ENCODE measurements at regions not wholly inside any gene's neighbourhood (a gene's known extent, or its start where the extent isn't known, plus 50 kb on each side); places are given as distances from the start of the nearest gene placed in this dataset.

DNA sequence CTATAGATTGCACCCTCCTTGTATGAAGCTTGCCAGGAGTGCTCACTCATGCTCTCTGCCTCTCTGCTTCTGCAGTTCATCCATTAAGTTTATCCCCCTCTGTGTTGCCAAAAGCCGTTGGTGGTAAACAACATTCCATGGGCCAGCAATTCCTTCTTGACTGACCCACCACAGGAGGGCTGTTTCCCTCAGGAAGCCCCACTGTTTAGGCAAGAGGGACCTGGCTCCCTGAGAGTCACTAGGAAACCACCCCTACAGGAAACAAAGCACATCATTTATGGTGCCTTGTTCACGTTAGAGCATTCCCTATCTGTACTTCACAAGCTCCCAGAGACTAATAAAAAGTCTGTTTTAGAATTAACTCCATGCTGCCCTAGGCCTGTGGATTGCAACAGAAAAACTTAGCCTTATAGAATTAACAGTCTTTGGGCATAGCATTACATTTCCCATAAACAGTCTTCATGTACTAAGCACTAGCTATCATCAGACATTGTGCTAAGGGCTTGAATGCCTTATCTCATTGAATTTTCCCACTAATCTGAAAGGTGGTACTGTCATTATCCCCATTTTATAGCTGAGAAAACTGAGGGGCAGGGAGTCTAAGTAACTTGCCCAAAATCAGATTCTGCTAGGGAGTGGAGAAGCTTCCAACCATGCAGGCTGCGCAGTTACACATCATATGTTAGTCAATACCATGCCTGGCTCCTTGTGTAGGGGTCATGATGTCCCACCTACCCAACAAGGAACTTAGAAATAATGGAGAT, 149.9 kb downstream of the SHQ1 start:
- H3K27ac Mint-ChIP-seq, result no peak overlapping the region
- no peaks in the 10 kb centered on the region for H3K4me1 Mint-ChIP-seq (ENCODE audit: low read depth)
- peaks cover 6% of the 10 kb centered on the region for H3K27me3 Mint-ChIP-seq (ENCODE audit: low read depth)
- no peaks in the 10 kb centered on the region for H3K36me3 Mint-ChIP-seq (ENCODE audit: low read depth)
- H3K4me3 Mint-ChIP-seq (ENCODE audit: low read depth), result no peak overlapping the region
- no peak for DNase-seq (ENCODE audit: low spot score)
- no peaks in the 10 kb centered on the region for H3K9me3 Mint-ChIP-seq
- intact Hi-C loops (cut with micrococcal nuclease), result no loop called here

DNA sequence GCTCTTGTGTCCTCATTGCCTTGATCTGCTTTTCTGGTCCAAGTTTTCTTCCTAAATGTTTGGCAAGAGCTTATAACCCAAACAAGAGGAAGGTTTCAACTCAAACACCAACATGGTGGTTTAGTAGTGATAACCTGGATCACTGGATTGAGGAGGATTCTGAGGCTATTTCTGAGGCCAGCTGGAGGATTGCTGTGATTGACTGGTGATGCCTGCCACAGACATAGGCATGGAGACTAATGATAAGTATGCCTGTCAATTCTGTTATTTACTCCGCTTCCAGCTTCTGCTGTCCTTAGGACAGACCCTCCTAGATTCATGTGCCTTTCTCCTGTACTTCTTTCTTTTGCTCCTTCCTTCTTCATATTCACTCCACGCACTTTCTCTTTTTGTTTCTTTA, 150.5 kb downstream of the SHQ1 start:
- H3K36me3 Mint-ChIP-seq (ENCODE audit: low read depth), result no peaks in the 10 kb centered on the region
- intact Hi-C loops (cut with micrococcal nuclease), result no loop called here
- H3K27ac Mint-ChIP-seq, result no peak overlapping the region
- H3K4me3 Mint-ChIP-seq (ENCODE audit: low read depth), result no peak overlapping the region
- H3K4me1 Mint-ChIP-seq (ENCODE audit: low read depth), result no peaks in the 10 kb centered on the region
- peaks cover 6% of the 10 kb centered on the region for H3K27me3 Mint-ChIP-seq (ENCODE audit: low read depth)
- no peak for DNase-seq (ENCODE audit: low spot score)
- no peaks in the 10 kb centered on the region for H3K9me3 Mint-ChIP-seq

DNA sequence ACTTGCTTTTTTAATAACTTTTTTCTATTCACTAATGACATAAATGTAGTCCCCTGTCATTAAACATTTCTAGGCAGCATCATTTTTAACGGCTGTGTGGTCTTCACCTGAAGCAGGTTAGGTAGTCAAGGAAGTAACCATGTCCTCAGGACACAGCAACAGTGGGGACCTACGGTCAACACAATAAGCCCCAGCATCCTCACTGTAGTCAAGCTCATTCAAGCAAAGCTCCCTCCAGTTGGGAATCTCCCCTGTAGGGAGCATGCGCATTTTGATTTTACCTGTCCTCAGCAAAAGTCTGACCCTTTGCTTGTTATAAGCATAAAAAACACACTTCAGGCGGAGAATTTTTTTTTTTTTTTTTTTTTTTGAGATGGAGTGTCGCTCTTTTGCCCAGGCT, 151.4 kb downstream of the SHQ1 start:
- no peak overlapping the region for H3K4me3 Mint-ChIP-seq (ENCODE audit: low read depth)
- no peaks in the 10 kb centered on the region for H3K36me3 Mint-ChIP-seq (ENCODE audit: low read depth)
- H3K9me3 Mint-ChIP-seq, result no peaks in the 10 kb centered on the region
- no peak for DNase-seq (ENCODE audit: low spot score)
- H3K4me1 Mint-ChIP-seq (ENCODE audit: low read depth), result no peaks in the 10 kb centered on the region
- peaks cover 6% of the 10 kb centered on the region for H3K27me3 Mint-ChIP-seq (ENCODE audit: low read depth)
- H3K27ac Mint-ChIP-seq, result no peak overlapping the region
- intact Hi-C loops (cut with micrococcal nuclease), result no loop called here

DNA sequence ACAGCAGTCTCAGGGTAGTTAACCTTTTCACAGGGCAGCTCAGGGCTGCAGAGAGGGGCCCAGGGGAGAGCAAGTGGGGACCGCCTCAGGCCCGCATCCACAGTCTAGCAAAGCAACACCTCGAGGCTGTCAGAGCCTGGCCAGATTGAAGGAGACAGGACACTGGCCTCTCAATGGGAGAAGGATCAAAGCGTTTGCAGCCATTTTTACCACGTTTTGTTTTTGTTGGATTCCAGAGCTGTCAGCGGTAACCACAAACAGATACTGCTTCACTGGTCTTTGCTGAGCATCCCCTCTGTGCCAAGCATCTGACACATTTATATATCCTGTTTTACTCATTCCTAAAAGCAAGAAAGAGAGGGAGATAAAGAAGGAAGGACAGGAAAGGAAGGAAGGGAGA, 153.8 kb downstream of the SHQ1 start:
- DNase-seq (ENCODE audit: low spot score), result no peak
- Mint-ChIP-seq H3K27me3 (ENCODE audit: low read depth) (peaks cover 6% of the 10 kb centered on the region), H3K36me3 (ENCODE audit: low read depth) (no peaks in the 10 kb centered on the region), H3K4me1 (ENCODE audit: low read depth) (no peaks in the 10 kb centered on the region), H3K27ac (no peak overlapping the region), H3K4me3 (ENCODE audit: low read depth) (no peak overlapping the region), H3K9me3 (no peaks in the 10 kb centered on the region)
- intact Hi-C loops (cut with micrococcal nuclease), result no loop called here

DNA sequence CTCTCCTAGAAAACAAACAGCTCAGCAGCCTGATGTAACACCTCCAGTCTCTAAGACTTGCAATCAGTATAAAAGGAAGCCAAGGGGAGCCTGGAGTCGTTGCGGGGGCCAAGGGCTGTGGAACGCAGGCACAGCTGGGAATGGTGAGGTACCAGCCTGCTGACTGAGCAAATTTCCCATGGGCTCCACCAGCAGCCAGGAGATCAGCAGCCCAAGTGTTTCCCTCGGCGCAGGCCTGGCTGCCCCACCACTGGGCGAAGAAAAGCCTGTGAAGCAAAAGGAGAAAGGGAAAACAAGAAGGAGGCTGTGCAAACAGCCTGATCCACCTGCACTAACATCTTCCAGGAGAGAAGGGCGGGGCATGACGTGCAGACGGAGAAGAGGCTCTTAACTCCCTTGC, 155.3 kb downstream of the SHQ1 start:
- Mint-ChIP-seq H3K36me3 (ENCODE audit: low read depth) (no peaks in the 10 kb centered on the region), H3K4me3 (ENCODE audit: low read depth) (no peak overlapping the region), H3K9me3 (no peaks in the 10 kb centered on the region), H3K4me1 (ENCODE audit: low read depth) (no peaks in the 10 kb centered on the region), H3K27ac (no peak overlapping the region), H3K27me3 (ENCODE audit: low read depth) (peaks cover 4% of the 10 kb centered on the region)
- no peak for DNase-seq (ENCODE audit: low spot score)
- intact Hi-C loops (cut with micrococcal nuclease), result no loop called here

DNA sequence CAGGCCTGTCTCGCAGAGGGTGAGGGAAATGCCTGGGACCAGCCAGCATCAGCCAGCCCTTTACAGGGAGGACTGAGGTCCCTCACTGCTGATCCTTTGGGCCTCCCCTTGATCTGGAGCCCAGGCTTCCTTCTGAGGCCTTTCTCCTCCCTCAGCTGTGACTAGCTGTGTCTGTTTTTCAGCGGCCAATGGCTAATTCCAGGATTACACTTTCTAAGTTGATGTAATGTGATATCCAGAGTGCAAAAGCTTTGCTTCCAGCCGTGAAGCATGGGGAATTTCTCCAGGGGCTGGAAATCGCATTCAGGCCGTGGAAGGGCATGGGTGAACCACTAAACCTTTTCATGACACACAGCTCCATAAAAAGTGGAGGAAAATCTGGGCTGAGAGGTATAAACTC, 157.6 kb downstream of the SHQ1 start:
- Mint-ChIP-seq H3K4me1 (ENCODE audit: low read depth) (no peaks in the 10 kb centered on the region), H3K36me3 (ENCODE audit: low read depth) (no peaks in the 10 kb centered on the region), H3K27me3 (ENCODE audit: low read depth) (no peaks in the 10 kb centered on the region), H3K27ac (no peak overlapping the region), H3K9me3 (no peaks in the 10 kb centered on the region), H3K4me3 (ENCODE audit: low read depth) (no peak overlapping the region)
- intact Hi-C loops (cut with micrococcal nuclease), result no loop called here
- no peak for DNase-seq (ENCODE audit: low spot score)

DNA sequence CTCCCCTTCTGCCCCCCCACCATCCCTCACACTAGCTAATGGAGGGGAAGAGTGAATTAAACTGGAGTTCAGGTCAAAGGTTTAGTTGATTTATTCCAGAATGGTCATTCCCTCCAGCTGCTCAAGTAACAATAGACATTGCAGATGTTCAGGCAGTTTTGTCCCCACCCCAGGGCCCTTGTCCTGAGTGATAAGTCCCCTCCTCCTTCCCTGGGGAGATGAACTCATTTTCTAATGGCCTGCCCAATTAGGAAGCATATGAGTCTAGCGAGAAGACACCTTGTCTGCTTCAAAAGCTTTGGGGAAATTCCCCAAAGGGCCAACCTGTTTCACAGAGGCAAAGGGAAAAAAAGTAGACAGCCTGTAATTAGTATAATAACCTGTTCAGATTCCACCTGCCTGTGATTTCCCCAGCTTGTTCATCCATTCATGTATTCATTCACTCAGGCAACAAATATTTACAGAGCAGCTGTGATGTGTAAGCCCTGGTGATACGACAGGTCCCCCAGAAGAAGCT, 165.3 kb downstream of the SHQ1 start:
- Mint-ChIP-seq H3K9me3 (peaks cover 4% of the 10 kb centered on the region), H3K36me3 (ENCODE audit: low read depth) (no peaks in the 10 kb centered on the region), H3K27ac (no peak overlapping the region), H3K4me3 (ENCODE audit: low read depth) (no peak overlapping the region), H3K27me3 (ENCODE audit: low read depth) (no peaks in the 10 kb centered on the region), H3K4me1 (ENCODE audit: low read depth) (peaks cover 20% of the 10 kb centered on the region)
- DNase-seq (ENCODE audit: low spot score), result no peak
- intact Hi-C loops (cut with micrococcal nuclease), result no loop called here

DNA sequence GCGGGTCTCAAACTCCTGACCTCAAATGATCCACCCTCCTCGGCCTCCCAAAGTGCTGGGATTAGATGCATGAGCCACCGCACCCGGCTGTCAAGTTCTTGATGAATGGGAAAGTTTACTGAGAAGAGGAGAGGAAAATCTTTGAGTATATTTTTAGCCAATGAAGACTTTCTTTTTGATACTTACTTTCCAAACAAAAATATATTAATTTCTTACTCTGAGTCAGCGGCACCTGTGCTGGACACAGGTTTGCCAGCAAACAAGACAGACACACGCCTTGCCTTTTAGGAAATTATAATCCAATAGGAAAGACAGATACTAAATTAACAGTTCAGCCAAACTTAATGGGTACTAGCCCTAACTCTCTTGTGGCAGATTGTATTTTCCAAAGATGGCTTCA, 166.6 kb downstream of the SHQ1 start:
- H3K4me1 Mint-ChIP-seq (ENCODE audit: low read depth), result peaks cover 20% of the 10 kb centered on the region
- no peak overlapping the region for H3K27ac Mint-ChIP-seq
- intact Hi-C loops (cut with micrococcal nuclease), result no loop called here
- no peaks in the 10 kb centered on the region for H3K27me3 Mint-ChIP-seq (ENCODE audit: low read depth)
- H3K9me3 Mint-ChIP-seq, result peaks cover 4% of the 10 kb centered on the region
- no peak for DNase-seq (ENCODE audit: low spot score)
- no peak overlapping the region for H3K4me3 Mint-ChIP-seq (ENCODE audit: low read depth)
- no peaks in the 10 kb centered on the region for H3K36me3 Mint-ChIP-seq (ENCODE audit: low read depth)

DNA sequence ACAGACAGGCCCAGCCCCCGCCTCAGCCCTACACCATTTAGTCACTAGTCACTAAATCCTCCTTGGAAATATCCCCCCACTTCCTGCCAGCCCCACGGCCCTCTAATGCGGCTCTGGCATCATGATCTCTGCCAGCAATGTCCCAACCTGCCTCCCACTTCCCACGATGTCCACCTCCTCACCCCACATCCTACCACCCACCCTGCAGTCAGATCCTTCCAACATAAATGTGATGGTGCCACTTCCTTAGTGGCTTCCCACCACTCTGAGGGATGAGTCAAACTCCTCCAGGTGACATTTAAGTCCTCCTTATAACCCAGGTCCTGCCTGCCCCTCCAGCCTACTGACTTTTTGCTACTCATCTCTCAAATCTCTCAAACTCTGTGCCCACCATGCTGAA, 167.5 kb downstream of the SHQ1 start:
- Mint-ChIP-seq H3K9me3 (peaks cover 4% of the 10 kb centered on the region), H3K27ac (peak overlapping the region; percentile 42), H3K4me1 (ENCODE audit: low read depth) (peaks cover 20% of the 10 kb centered on the region), H3K4me3 (ENCODE audit: low read depth) (no peak overlapping the region), H3K36me3 (ENCODE audit: low read depth) (no peaks in the 10 kb centered on the region), H3K27me3 (ENCODE audit: low read depth) (no peaks in the 10 kb centered on the region)
- intact Hi-C loops (cut with micrococcal nuclease), result no loop called here
- DNase-seq (ENCODE audit: low spot score), result no peak

DNA sequence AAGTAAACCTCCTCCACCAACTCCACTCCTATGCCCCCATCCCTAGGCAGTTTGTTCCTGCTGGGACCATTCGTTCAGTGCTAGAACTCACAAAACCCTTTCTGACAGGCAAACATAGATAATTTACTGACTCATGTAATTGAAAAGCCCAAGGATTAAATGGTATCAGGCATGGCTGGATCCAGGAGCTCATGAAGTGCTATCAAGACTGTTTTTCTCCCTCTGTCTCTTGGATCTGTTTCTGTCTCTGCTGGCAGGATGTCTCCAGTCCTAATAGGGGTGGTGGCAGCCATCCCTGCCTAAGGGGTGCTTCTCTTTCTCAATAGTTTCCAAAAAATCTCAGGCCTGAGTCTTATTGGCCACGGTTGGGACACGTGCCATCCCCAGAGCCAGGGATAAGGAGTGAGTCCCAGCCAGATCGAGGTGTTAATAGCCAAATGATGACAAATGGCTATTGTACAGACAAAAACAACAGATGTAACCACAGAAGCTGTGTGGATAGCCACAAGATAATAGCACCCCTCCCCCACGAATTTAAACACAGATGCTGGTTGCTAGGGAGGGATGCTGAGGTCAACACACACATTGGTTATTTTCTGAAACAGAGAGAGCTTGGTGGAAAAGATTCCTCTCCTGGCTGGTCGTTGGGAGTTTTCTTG, 168.6 kb downstream of the SHQ1 start:
- intact Hi-C loops (cut with micrococcal nuclease), result no loop called here
- DNase-seq (ENCODE audit: low spot score), result no peak
- H3K4me1 Mint-ChIP-seq (ENCODE audit: low read depth), result peaks cover 20% of the 10 kb centered on the region
- peaks cover 7% of the 10 kb centered on the region for H3K9me3 Mint-ChIP-seq
- H3K36me3 Mint-ChIP-seq (ENCODE audit: low read depth), result no peaks in the 10 kb centered on the region
- no peaks in the 10 kb centered on the region for H3K27me3 Mint-ChIP-seq (ENCODE audit: low read depth)
- no peak overlapping the region for H3K4me3 Mint-ChIP-seq (ENCODE audit: low read depth)
- no peak overlapping the region for H3K27ac Mint-ChIP-seq

DNA sequence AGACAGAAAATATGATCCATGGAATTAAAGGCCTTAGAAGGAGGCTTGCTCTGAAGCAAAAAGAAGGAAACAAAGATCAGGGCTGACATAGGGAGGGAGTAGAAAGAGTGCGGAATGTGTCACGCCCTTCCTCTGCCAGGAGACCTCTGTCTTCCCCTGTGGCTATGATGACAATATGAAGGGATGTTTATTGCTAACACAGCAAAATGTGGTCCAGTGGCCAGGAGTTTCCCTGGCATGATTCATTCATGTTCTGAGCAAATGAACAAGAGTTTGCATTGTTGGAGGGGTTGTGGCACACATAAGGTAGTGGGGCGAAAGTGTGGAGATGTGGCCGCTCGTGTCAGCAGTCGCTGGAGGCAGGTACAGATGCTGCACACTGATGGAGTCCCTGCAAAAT, 169.4 kb downstream of the SHQ1 start:
- no peak overlapping the region for H3K4me3 Mint-ChIP-seq (ENCODE audit: low read depth)
- intact Hi-C loops (cut with micrococcal nuclease), result no loop called here
- H3K9me3 Mint-ChIP-seq, result peaks cover 7% of the 10 kb centered on the region
- peaks cover 20% of the 10 kb centered on the region for H3K4me1 Mint-ChIP-seq (ENCODE audit: low read depth)
- H3K36me3 Mint-ChIP-seq (ENCODE audit: low read depth), result no peaks in the 10 kb centered on the region
- no peak for DNase-seq (ENCODE audit: low spot score)
- H3K27me3 Mint-ChIP-seq (ENCODE audit: low read depth), result no peaks in the 10 kb centered on the region
- peak overlapping the region; percentile 11 for H3K27ac Mint-ChIP-seq

DNA sequence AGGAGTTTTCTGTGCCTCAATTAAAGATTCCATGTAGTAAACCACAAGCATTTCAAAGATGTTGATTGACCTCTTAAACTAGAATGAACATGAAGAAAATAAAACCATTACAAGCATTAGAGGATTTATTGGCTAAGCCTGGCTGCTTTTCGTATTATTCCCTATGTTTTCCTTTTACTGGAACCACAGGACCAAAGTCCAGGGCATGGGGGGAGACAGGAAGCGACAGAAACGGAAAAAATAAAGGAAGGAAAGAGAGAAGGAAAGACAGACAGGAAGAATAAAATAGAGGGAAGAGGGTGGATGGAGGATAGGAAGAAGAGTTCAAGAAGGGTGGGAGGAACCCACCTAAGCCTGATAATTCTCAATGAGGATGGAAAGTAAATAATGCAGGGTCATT, 169.9 kb downstream of the SHQ1 start:
- Mint-ChIP-seq H3K4me1 (ENCODE audit: low read depth) (peaks cover 20% of the 10 kb centered on the region), H3K27ac (no peak overlapping the region), H3K36me3 (ENCODE audit: low read depth) (no peaks in the 10 kb centered on the region), H3K27me3 (ENCODE audit: low read depth) (no peaks in the 10 kb centered on the region), H3K4me3 (ENCODE audit: low read depth) (no peak overlapping the region), H3K9me3 (peaks cover 7% of the 10 kb centered on the region)
- intact Hi-C loops (cut with micrococcal nuclease), result no loop called here
- no peak for DNase-seq (ENCODE audit: low spot score)

DNA sequence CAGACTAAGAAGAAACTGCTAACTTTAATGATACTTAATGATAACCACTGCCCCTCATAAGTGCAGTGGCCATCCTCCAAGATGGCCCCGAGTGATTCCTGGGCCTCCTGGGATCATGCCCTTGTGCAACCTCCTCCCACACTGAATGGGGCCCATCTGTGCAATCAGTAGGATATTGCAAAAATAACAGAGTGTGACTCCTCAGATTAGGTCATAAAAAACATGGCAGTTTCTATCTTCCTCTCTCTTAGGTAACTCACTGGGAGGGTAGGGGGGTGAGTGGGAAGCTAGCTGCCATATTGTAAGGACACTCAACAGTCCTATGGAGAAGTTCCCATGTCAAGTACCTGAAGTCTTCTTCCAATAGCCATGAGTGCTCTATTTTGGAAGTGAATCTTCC, 173.0 kb downstream of the SHQ1 start:
- Mint-ChIP-seq H3K4me3 (ENCODE audit: low read depth) (no peak overlapping the region), H3K4me1 (ENCODE audit: low read depth) (peaks cover 11% of the 10 kb centered on the region), H3K9me3 (peaks cover 3% of the 10 kb centered on the region), H3K27me3 (ENCODE audit: low read depth) (no peaks in the 10 kb centered on the region), H3K27ac (no peak overlapping the region), H3K36me3 (ENCODE audit: low read depth) (no peaks in the 10 kb centered on the region)
- DNase-seq (ENCODE audit: low spot score), result no peak
- intact Hi-C loops (cut with micrococcal nuclease), result no loop called here

All from activated T-helper 2 cell treated with anti-CD3 and anti-CD28 coated beads, Interferon-gamma antibody, Interleukin-2, Interleukin-4, amounts not matched to agents 10 μg/mL and 5 μg/mL and 100 μg/mL, durations not matched to agents 14 hours and 24 hours and 36 hours (primary cell).